Natural killer cell (primary cell): ENCODE measurements at regions not wholly inside any gene's neighbourhood (a gene's known extent, or its start where the extent isn't known, plus 50 kb on each side); places are given as distances from the start of the nearest gene placed in this dataset.

ENCODE experiments used
- ATAC-seq, 3 donors: fragments of 150-1000 bp in 2 of 3; fragments of 200-7000 bp in 1 of 3; cut with Tn5 transposase; 1 replicate in 1 of 3; 2 replicates in 2 of 3; pipeline ENCODE4 v1.10.0; 2021; ENCODE audit warnings: mild to moderate bottlenecking in 2 of 3, moderate library complexity in 2 of 3
- DNase-seq, 2 donors: peaks; one replicate each; pipeline versions ENCODE4 v3.0.0 to v3.0.0-alpha.2; 2013 to 2021; ENCODE audit warnings: mixed read lengths in 1 of 2
- H3K27ac ChIP-seq: one replicate; pipeline ENCODE4 v1.5.1; 2013; ENCODE audit warnings: mild to moderate bottlenecking, low read length
- H3K27me3 ChIP-seq: one replicate; pipeline ENCODE4 v1.6.1; 2013; ENCODE audit warnings: low read length; ENCODE audit not compliant: control insufficient read depth, insufficient read depth
- H3K36me3 ChIP-seq: one replicate; pipeline ENCODE4 v1.6.1; 2013; ENCODE audit warnings: low read length; ENCODE audit not compliant: control insufficient read depth, insufficient read depth
- H3K4me1 ChIP-seq: one replicate; pipeline ENCODE4 v1.6.1; 2013; ENCODE audit warnings: low read length; ENCODE audit not compliant: control insufficient read depth, insufficient read depth
- H3K4me3 ChIP-seq: one replicate; pipeline ENCODE4 v1.5.1; 2013; ENCODE audit warnings: low read length
- H3K9me3 ChIP-seq: one replicate; pipeline ENCODE4 v1.6.1; 2013; ENCODE audit warnings: low read length; ENCODE audit not compliant: control insufficient read depth, insufficient read depth
- H3K27ac Mint-ChIP-seq, 2 donors: one replicate each; pipeline ENCODE4 v1.8.0; 2022; ENCODE audit warnings: mild to moderate bottlenecking in 2 of 2, mixed read lengths in 2 of 2, moderate library complexity in 1 of 2
- H3K27me3 Mint-ChIP-seq, 2 donors: one replicate each; pipeline ENCODE4 v1.8.0; 2022; ENCODE audit warnings: low read depth in 2 of 2, mixed read lengths in 2 of 2
- H3K36me3 Mint-ChIP-seq: one replicate; pipeline ENCODE4 v1.8.0; 2022; ENCODE audit warnings: mixed read lengths
- H3K4me1 Mint-ChIP-seq, 2 donors: one replicate each; pipeline ENCODE4 v1.8.0; 2022; ENCODE audit warnings: mixed read lengths in 2 of 2
- H3K4me3 Mint-ChIP-seq: one replicate; pipeline ENCODE4 v1.8.0; 2022; ENCODE audit warnings: mild to moderate bottlenecking, moderate library complexity, mixed read lengths
- H3K9me3 Mint-ChIP-seq, 2 donors: one replicate each; pipeline ENCODE4 v1.8.0; 2022; ENCODE audit warnings: mixed read lengths in 2 of 2
- CTCF ChIP-seq: fragments of 200-600 bp; IDR thresholded peaks from one replicate; pipeline ENCODE4 v1.8.0; 2022; ENCODE audit warnings: antibody characterized with exemption
- WGBS: methylation state at CpG from one replicate; pipeline ENCODE4 v1.1.7; 2013; ENCODE audit warnings: missing lambda C conversion rate; ENCODE audit not compliant: insufficient coverage; 5-methylcytosine and 5-hydroxymethylcytosine counted together
- intact Hi-C: fragments of 100-400 bp; cut with micrococcal nuclease; formaldehyde crosslinking; loops from one replicate; pipeline ENCODE4 v1.14.2; 2022

DNA sequence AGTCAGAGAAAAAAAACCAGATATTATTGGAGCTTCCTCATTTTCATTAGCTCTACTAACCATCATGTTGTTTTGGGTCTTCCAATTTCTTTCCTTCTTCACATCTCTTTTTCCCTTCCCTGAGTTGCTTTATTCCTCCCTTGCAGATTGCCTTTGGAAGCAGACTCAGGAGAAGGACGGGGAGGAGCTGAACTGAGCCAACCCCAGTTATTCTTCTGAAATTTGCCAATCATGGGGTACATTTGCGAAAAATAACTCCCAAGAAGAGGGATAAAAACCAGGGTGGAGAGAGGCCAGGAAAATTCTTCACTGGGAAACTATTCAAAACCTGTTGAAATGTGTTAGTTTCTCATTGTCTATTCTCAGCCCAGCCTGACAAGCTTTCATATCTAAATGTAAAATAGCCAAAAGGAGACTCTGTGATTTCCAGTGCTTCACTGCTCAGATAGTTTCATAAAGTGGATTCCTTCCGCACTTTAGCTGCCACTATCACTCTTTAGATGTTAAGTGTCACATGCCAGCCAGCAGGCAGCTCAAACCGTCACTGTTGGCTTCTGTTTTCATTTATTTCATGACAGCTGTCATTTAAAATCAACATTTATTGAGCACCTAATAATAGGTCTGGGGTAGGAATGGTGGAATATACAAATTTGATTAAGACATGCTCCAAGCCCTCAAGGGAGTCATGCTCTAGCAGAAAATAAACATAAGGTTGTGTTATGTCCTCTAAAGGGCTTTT lies 204.5 kb downstream of the SREK1 start:
- H3K4me1 ChIP-seq = no peaks in the 10 kb centered on the region
- no peak overlapping the region for H3K27ac ChIP-seq
- Mint-ChIP-seq H3K4me3 (no peak overlapping the region), H3K36me3 (no peaks in the 10 kb centered on the region), H3K4me1 (no peaks in the 10 kb centered on the region), H3K27me3 (peaks cover 14 to 16% of the 10 kb centered on the region in 2 donors), H3K27ac (no peak overlapping the region), H3K9me3 (no peaks in the 10 kb centered on the region)
- H3K9me3 ChIP-seq = no peaks in the 10 kb centered on the region
- intact Hi-C loops = no loop called here
- DNase-seq = no peak
- no peaks in the 10 kb centered on the region for H3K36me3 ChIP-seq
- no peaks in the 10 kb centered on the region for H3K27me3 ChIP-seq
- 84% methylated on average over 4 of the region's 4 CpGs for WGBS
- no peak overlapping the region for H3K4me3 ChIP-seq
- ATAC-seq = no peak
- TF ChIP-seq CTCF = no peak

GRCh38 chr5:66351813-66352212 lies 207.7 kb downstream of the SREK1 start:
- DNase-seq (no peak), ATAC-seq (no peak)
- Mint-ChIP-seq H3K36me3 (no peaks in the 10 kb centered on the region), H3K4me3 (no peak overlapping the region), H3K27me3 (peaks cover 18 to 22% of the 10 kb centered on the region in 2 donors), H3K9me3 (no peaks in the 10 kb centered on the region), H3K27ac (no peak overlapping the region), H3K4me1 (no peaks in the 10 kb centered on the region)
- Histone ChIP-seq H3K27ac (no peak overlapping the region), H3K36me3 (no peaks in the 10 kb centered on the region), H3K27me3 (no peaks in the 10 kb centered on the region), H3K9me3 (no peaks in the 10 kb centered on the region), H3K4me3 (no peak overlapping the region), H3K4me1 (no peaks in the 10 kb centered on the region)
- WGBS = no CpG with 5 or more reads among the region's 1 CpG
- intact Hi-C loops = no loop called here
- no peak for TF ChIP-seq CTCF

GRCh38 chr5:66353186-66353585 lies 209.1 kb downstream of the SREK1 start:
- Mint-ChIP-seq H3K4me3 (no peak overlapping the region), H3K36me3 (no peaks in the 10 kb centered on the region), H3K9me3 (no peaks in the 10 kb centered on the region), H3K27me3 (peaks cover 17 to 19% of the 10 kb centered on the region in 2 donors), H3K4me1 (no peaks in the 10 kb centered on the region), H3K27ac (no peak overlapping the region)
- no peak overlapping the region for H3K27ac ChIP-seq
- intact Hi-C loops = no loop called here
- no peaks in the 10 kb centered on the region for H3K4me1 ChIP-seq
- H3K9me3 ChIP-seq = no peaks in the 10 kb centered on the region
- ATAC-seq (no peak), DNase-seq (no peak)
- H3K27me3 ChIP-seq = no peaks in the 10 kb centered on the region
- no peak for TF ChIP-seq CTCF
- H3K4me3 ChIP-seq = no peak overlapping the region
- H3K36me3 ChIP-seq = no peaks in the 10 kb centered on the region
- 100% methylated on average over 2 of the region's 2 CpGs for WGBS

GRCh38 chr5:66354422-66354821 lies 210.3 kb downstream of the SREK1 start:
- H3K4me1 Mint-ChIP-seq = no peaks in the 10 kb centered on the region
- peaks cover 7 to 19% of the 10 kb centered on the region in 2 donors for H3K27me3 Mint-ChIP-seq
- DNase-seq (no peak), ATAC-seq (no peak)
- no peaks in the 10 kb centered on the region for H3K36me3 ChIP-seq
- H3K9me3 ChIP-seq = no peaks in the 10 kb centered on the region
- H3K36me3 Mint-ChIP-seq = no peaks in the 10 kb centered on the region
- intact Hi-C loops = no loop called here
- H3K4me3 ChIP-seq = no peak overlapping the region
- no peaks in the 10 kb centered on the region for H3K9me3 Mint-ChIP-seq
- WGBS = 36% methylated on average over 2 of the region's 2 CpGs
- no peaks in the 10 kb centered on the region for H3K4me1 ChIP-seq
- no peak overlapping the region for H3K27ac ChIP-seq
- no peak overlapping the region for H3K27ac Mint-ChIP-seq
- no peak for TF ChIP-seq CTCF
- H3K4me3 Mint-ChIP-seq = no peak overlapping the region
- H3K27me3 ChIP-seq = no peaks in the 10 kb centered on the region
